GM12873 (cell line): ENCODE measurements at regions not wholly inside any gene's neighbourhood (a gene's known extent, or its start where the extent isn't known, plus 50 kb on each side); places are given as distances from the start of the nearest gene placed in this dataset.

Source experiments
- CTCF ChIP-seq: IDR thresholded peaks from 2 replicates; pipeline ENCODE4 v1.5.1; 2012; ENCODE audit warnings: low read depth, mild to moderate bottlenecking, moderate library complexity, low read length, control low read depth; ENCODE audit not compliant: insufficient read depth; ENCODE audit errors: missing control alignments

- no peak for TF ChIP-seq CTCF
Measured at GRCh38 chr3:40779039-40779438, 254.3 kb downstream of the ZNF621 start.

GRCh38 chr3:40780291-40780924, 255.6 kb downstream of the ZNF621 start:
- TF ChIP-seq CTCF, result no peak

- no peak for TF ChIP-seq CTCF
Measured at GRCh38 chr3:40780925-40781406, 256.2 kb downstream of the ZNF621 start.

GRCh38 chr3:40782111-40782721, 257.5 kb downstream of the ZNF621 start:
- TF ChIP-seq CTCF, result peak; percentile 56

- TF ChIP-seq CTCF, result no peak
Measured at GRCh38 chr3:40790746-40791145, 266.0 kb downstream of the ZNF621 start.

- TF ChIP-seq CTCF, result no peak
Measured at GRCh38 chr3:40793730-40794129, 269.0 kb downstream of the ZNF621 start.

GRCh38 chr3:40800343-40800742, 275.6 kb downstream of the ZNF621 start:
- TF ChIP-seq CTCF, result no peak
